GM12878 (cell line): ENCODE measurements at regions not wholly inside any gene's neighbourhood (a gene's known extent, or its start where the extent isn't known, plus 50 kb on each side); places are given as distances from the start of the nearest gene placed in this dataset.

Experiments used
- ATAC-seq: fragments of 200-7000 bp; cut with Tn5 transposase; 3 replicates; pipeline ENCODE4 v1.9.1; 2020; ENCODE audit warnings: mild to moderate bottlenecking, moderate library complexity
- BruUV-seq: library from RNA; stranded (reverse); fragments of 400-500 nt; replicated peaks from 2 replicates; lab custom pipeline; 2021; lab: Mats Ljungman, UMichigan
- CTCF ChIA-PET: fragments of 300-600 bp; sonication (Branson Sonifier 250); formaldehyde crosslinking; extraction: SDS; loops from one replicate; lab custom pipeline; 2021; ENCODE audit warnings: inconsistent platforms; lab: Yijun Ruan, JAX
- POLR2A ChIA-PET: fragments of 350-600 bp; formaldehyde crosslinking; extraction: SDS; loops from one replicate; lab custom pipeline; 2021; ENCODE audit warnings: inconsistent platforms; lab: Charles Lee
- RAD21 ChIA-PET: fragments of 300-600 bp; sonication (Branson Sonifier 250); formaldehyde crosslinking; loops from one replicate; lab custom pipeline; 2023; ENCODE audit warnings: antibody characterized with exemption; ENCODE audit not compliant: unreplicated experiment; lab: Charles Lee
- SMC1A ChIA-PET: fragments of 300-600 bp; sonication (Branson Sonifier 250); formaldehyde crosslinking; loops from one replicate; lab custom pipeline; 2023; ENCODE audit not compliant: unreplicated experiment, uncharacterized antibody; lab: Charles Lee
- DNase-seq: peaks from one replicate; pipeline ENCODE4 v3.0.0-alpha.2; 2011; ENCODE audit warnings: low read depth, low spot score
- FAIRE-seq: peaks from 3 replicates; lab custom pipeline; 2011; peaks lifted over from hg19 to GRCh38; lab: Jason Lieb, UNC
- H2AFZ ChIP-seq: 2 replicates; pipeline ENCODE4 v1.6.0; 2011; ENCODE audit warnings: low read depth, low read length, control low read depth; ENCODE audit not compliant: control insufficient read depth
- H3K27ac ChIP-seq: 2 replicates; pipeline ENCODE4 v1.5.1; 2011; ENCODE audit warnings: control low read depth; ENCODE audit not compliant: control insufficient read depth, insufficient read depth
- H3K27me3 ChIP-seq, 2 experiments: replicated peaks in 1 of 2; 2 replicates each; pipeline versions ENCODE4 v1.6.0 to v1.6.1; 2011; ENCODE audit warnings: low read length in 1 of 2; ENCODE audit not compliant: control insufficient read depth in 2 of 2, insufficient read depth in 2 of 2
- H3K36me3 ChIP-seq, 2 experiments: 2 replicates each; pipeline ENCODE4 v1.5.1; 2011; ENCODE audit warnings: low read length in 1 of 2; ENCODE audit not compliant: control insufficient read depth in 2 of 2, insufficient read depth in 2 of 2
- H3K4me1 ChIP-seq: 2 replicates; pipeline ENCODE4 v1.6.1; 2011; ENCODE audit warnings: mild to moderate bottlenecking, low read length, moderate library complexity, mixed read lengths; ENCODE audit not compliant: control insufficient read depth, insufficient read depth
- H3K4me2 ChIP-seq: 2 replicates; pipeline ENCODE4 v1.6.0; 2011; ENCODE audit warnings: control low read depth; ENCODE audit not compliant: control insufficient read depth, insufficient read depth
- H3K4me3 ChIP-seq: fragments of 200-600 bp; sonication (generic); 2 replicates; pipeline ENCODE4 v1.5.1; 2016
- H3K79me2 ChIP-seq: 2 replicates; pipeline ENCODE4 v1.6.0; 2011; ENCODE audit warnings: low read length; ENCODE audit not compliant: control insufficient read depth, insufficient read depth
- H3K9ac ChIP-seq: 2 replicates; pipeline ENCODE4 v1.8.0; 2011; ENCODE audit warnings: low read length, control low read depth, mixed read lengths; ENCODE audit not compliant: control insufficient read depth, insufficient read depth
- H3K9me3 ChIP-seq: replicated peaks from 3 replicates; pipeline ENCODE4 v1.5.1; 2011; ENCODE audit warnings: mild to moderate bottlenecking, low read length; ENCODE audit not compliant: control insufficient read depth, insufficient read depth
- H4K20me1 ChIP-seq: 2 replicates; pipeline ENCODE4 v1.6.0; 2011; ENCODE audit not compliant: control insufficient read depth, insufficient read depth
- ASH2L ChIP-seq: fragments of 300-600, 200-600 bp; sonication (generic); IDR thresholded peaks from 2 replicates; pipeline ENCODE4 v1.6.1; 2017; ENCODE audit warnings: low read depth, mild to moderate bottlenecking, borderline replicate concordance
- E4F1 ChIP-seq: fragments of 450-650 bp; IDR thresholded peaks from 2 replicates; pipeline ENCODE4 v1.6.1; 2018; ENCODE audit warnings: borderline replicate concordance, mild to moderate bottlenecking; ENCODE audit not compliant: partially characterized antibody
- MAX ChIP-seq: IDR thresholded peaks from 2 replicates; pipeline ENCODE4 v1.6.1; 2012; ENCODE audit warnings: low read depth, low read length, improper control_type of control experiment
- MYB ChIP-seq: fragments of 150-350 bp; IDR thresholded peaks from 2 replicates; pipeline ENCODE4 v1.6.1; 2014; ENCODE audit warnings: mild to moderate bottlenecking, low read depth, low read length, borderline replicate concordance
- MYC ChIP-seq: IDR thresholded peaks from 2 replicates; pipeline ENCODE4 v1.6.1; 2011; ENCODE audit warnings: mild to moderate bottlenecking, low read length, moderate library complexity, inconsistent platforms; ENCODE audit not compliant: insufficient read depth, insufficient replicate concordance, insufficient read length, severe bottlenecking
- NBN ChIP-seq: fragments of 450-650 bp; IDR thresholded peaks from 2 replicates; pipeline ENCODE4 v1.6.1; 2016
- NFIC ChIP-seq: IDR thresholded peaks from 2 replicates; pipeline ENCODE4 v1.6.1; 2012; ENCODE audit warnings: low read depth, mild to moderate bottlenecking, inconsistent platforms, low read length, moderate library complexity
- RAD21 ChIP-seq: IDR thresholded peaks from 2 replicates; pipeline ENCODE4 v1.6.1; 2011; ENCODE audit warnings: mild to moderate bottlenecking, low read depth, low read length, moderate library complexity; ENCODE audit not compliant: insufficient read depth
- TAF1 ChIP-seq: IDR thresholded peaks from 2 replicates; pipeline ENCODE4 v1.6.1; 2011; ENCODE audit warnings: mild to moderate bottlenecking, low read depth, low read length, borderline replicate concordance
- TBL1XR1 ChIP-seq: IDR thresholded peaks from 2 replicates; pipeline ENCODE4 v1.6.1; 2012; ENCODE audit warnings: low read depth, low read length, improper control_type of control experiment
- ZBTB4 ChIP-seq: fragments of 450-650 bp; formaldehyde crosslinking; IDR thresholded peaks from 2 replicates; pipeline ENCODE4 v1.4.0; 2022; ENCODE audit warnings: mild to moderate bottlenecking, moderate library complexity
- ZNF217 ChIP-seq: fragments of 450-650 bp; IDR thresholded peaks from 2 replicates; pipeline ENCODE4 v1.6.1; 2017; ENCODE audit warnings: antibody characterized with exemption, mild to moderate bottlenecking
- ZSCAN29 ChIP-seq: fragments of 450-650 bp; IDR thresholded peaks from 2 replicates; pipeline ENCODE4 v1.6.1; 2017; ENCODE audit warnings: mild to moderate bottlenecking, moderate library complexity
- in situ Hi-C: fragments of 300-500 bp; cut with MboI; formaldehyde crosslinking; loops from 9 replicates; pipeline ENCODE4 v1.14.3; 2018; ENCODE audit warnings: mixed read lengths
- intact Hi-C: fragments of 100-400 bp; cut with micrococcal nuclease; formaldehyde crosslinking; loops from one replicate; pipeline ENCODE4 v1.14.2; 2022; ENCODE audit not compliant: unreplicated experiment

- ChIA-PET POLR2A (no interaction called here), RAD21 (no interaction called here), SMC1A (no interaction called here), CTCF (no interaction called here)
- Histone ChIP-seq H3K9ac (no peak overlapping the region), H3K27me3 (no peaks in the 10 kb centered on the region), H3K36me3 (no peaks in the 10 kb centered on the region), H2AFZ (no peak overlapping the region), H4K20me1 (no peaks in the 10 kb centered on the region), H3K79me2 (no peaks in the 10 kb centered on the region), H3K4me3 (no peak overlapping the region), H3K4me1 (no peaks in the 10 kb centered on the region), H3K9me3 (no peaks in the 10 kb centered on the region), H3K27ac (no peak overlapping the region), H3K4me2 (no peak overlapping the region)
- ATAC-seq (no peak), DNase-seq (no peak), FAIRE-seq (no peak)
- no TSS peak for BruUV-seq
- in situ Hi-C loops, result no loop called here
- no peak for TF ChIP-seq MYC
- TF ChIP-seq TBL1XR1, result no peak
- TF ChIP-seq MYB, result no peak
- TF ChIP-seq E4F1, result no peak
- TF ChIP-seq NBN, result no peak
- no peak for TF ChIP-seq TAF1
- no peak for TF ChIP-seq ASH2L
- TF ChIP-seq NFIC, result no peak
- TF ChIP-seq ZBTB4 (CRISPR knock-in tag), result no peak
- TF ChIP-seq MAX, result no peak
- TF ChIP-seq RAD21, result no peak
- no peak for TF ChIP-seq ZNF217
- no peak for TF ChIP-seq ZSCAN29
- intact Hi-C loops, result no loop called here
Observed at GRCh38 chr13:56299650-56300049, 841.1 kb upstream of the PRR20A start.
